Sciatic nerve (tissue), 2 donors: ENCODE measurements at regions not wholly inside any gene's neighbourhood (a gene's known extent, or its start where the extent isn't known, plus 50 kb on each side); places are given as distances from the start of the nearest gene placed in this dataset.

Experiments used
- ATAC-seq: fragments of 200-7000 bp; cut with Tn5 transposase; one replicate; pipeline ENCODE4 v1.9.1; 2020; ENCODE audit warnings: mild to moderate bottlenecking, moderate library complexity
- DNase-seq: peaks from one replicate; pipeline ENCODE4 v3.0.0-alpha.2; 2020; ENCODE audit warnings: low spot score
- intact Hi-C: fragments of 100-400 bp; cut with DNase I; formaldehyde crosslinking; loops from one replicate; pipeline ENCODE4 v1.14.2; 2022
- donor health status: DM: no; HTN: no; CAD: no.
- donor health status: DM: no; HTN: no; CAD: no.

DNA sequence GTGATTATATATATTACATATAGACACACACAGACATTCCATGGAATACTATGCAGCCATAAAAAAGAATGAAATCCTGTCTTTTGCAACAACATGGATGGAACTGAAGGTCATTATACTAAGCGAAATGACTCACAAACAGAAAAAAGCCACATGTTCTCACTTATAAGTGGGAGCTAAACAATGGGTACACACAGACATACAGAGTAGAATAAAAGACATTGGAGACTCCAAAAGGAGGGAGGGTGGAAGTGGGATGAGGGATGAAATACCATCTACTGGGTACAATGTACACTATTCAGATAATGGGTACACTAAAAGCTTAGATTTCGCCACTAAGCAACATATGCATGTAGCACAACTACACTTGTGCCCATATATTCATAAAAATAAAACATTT, 170.0 kb upstream of the RGMB start:
- DNase-seq (no peak), ATAC-seq (no peak)
- intact Hi-C loops = no loop called here

- ATAC-seq (no peak), DNase-seq (no peak)
- intact Hi-C loops = no loop called here
These were observed 169.2 kb upstream of the RGMB start for GRCh38 chr5:98604301-98604700.

DNA sequence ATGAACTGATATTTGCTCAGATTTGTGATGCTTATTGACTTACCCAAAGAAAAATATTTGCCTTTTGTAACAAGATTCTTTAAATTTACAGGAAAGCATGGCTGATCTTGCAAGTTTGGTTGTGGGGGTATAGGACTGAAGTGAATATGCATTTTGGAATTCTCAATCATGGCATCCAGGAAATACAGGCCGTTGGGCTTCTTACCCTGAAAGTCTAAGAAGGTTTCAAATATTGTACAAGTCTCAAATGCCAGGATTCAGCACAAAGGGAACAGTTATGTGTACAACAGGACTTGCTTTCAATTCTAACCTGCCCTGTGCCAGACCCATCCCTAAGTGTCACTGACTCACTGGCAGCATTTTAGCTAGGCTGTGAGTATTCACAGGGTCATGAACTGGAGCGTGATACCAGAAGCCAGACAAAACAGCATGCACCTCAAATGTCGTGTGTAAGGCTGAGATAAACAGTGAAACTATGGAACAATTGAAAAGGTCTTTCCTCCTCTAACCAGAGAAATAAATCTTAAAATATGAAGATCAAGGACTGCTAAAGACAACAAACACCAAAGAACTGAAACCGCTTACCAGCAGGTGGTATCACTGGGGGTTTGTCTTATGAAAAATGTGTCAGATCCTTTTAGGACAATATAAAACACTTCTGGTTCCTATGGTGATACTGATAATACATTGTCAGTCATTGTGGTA, 168.6 kb upstream of the RGMB start:
- no peak for ATAC-seq

DNA sequence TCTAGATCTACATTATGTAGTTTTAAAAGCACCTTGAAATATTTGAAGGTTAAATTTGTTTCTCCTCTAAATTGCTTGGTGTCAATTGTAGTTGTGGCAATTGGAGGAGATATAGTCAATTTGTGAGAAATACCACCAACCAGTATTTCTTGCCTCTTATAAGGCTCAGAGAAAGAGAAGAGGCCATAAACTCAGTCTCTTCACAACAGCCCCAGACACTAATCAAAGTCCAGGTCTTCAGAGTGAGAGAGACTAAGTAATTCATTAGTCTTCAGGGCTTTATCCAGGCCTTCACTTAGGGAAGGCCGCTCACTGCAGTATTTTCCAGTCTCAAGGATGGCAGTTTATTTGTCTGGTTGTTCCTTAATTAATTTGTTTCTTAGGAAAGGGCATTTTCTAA, 168.0 kb upstream of the RGMB start:
- DNase-seq = no peak
- intact Hi-C loops = no loop called here
- ATAC-seq = no peak

More for the DNA sequence above, 168.6 kb upstream of the RGMB start:
- intact Hi-C loops = no loop called here
- no peak for DNase-seq

DNA sequence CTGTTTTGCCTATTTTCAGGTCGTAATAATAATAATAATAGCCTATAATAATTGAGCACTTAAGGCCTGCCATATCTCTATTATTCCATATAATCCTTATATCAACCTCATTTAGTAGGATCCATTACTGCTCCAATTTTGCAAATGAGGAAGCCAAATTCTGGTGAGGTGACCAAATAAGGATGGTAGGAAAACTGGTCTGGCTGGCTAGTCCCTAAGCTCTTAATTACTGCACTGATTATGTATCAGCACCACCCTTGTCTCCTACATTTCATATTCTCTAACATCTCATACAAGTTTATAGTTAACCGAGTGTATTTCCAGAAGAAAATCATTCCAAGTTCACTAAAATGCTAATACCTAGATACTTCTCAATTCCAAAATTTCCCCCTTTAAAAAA, 166.5 kb upstream of the RGMB start:
- intact Hi-C loops = no loop called here
- ATAC-seq = no peak
- no peak for DNase-seq

DNA sequence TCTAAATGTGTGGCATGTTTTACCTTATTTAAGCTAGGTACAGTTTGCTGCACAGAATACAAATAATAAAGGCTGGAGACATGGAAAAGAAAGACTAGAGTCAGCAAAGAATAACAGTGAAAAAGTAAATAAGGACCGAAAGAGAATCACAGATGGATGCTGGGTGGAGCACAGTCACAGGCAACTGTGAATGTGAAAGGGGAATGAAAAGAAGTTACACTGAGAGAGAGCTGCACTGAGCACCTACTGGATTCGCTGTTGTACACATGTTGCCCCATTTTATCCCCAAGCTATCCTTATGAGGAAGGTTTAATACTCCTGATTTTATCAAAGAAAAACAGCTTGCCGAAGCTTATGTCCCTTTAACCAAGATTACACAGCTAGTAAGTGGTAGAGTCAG, 165.4 kb upstream of the RGMB start:
- intact Hi-C loops = no loop called here
- no peak for ATAC-seq
- no peak for DNase-seq

- ATAC-seq = no peak
- intact Hi-C loops = no loop called here
These were observed 159.1 kb upstream of the RGMB start for GRCh38 chr5:98614341-98614740.

DNA sequence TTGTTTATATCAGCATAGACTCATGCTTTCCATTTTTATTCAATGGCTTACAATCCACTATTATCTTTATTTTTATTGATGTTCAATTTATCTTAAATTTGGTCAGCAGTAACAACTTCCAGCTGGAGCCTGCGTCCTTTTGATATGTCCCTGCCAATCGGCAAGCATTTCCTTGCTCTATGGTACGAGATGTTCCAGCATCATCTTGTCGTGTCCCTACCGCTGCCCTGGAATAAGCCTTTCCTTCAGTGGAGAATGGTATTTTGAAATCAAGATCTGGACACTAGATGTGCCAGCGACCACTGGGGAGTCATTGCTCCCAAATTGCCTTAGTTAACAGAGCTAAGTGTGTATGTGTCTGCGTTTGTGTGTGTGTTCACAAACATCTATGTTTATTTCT, 151.6 kb upstream of the RGMB start:
- ATAC-seq (no peak), DNase-seq (no peak)
- intact Hi-C loops = no loop called here

More at GRCh38 chr5:98614341-98614740, 159.1 kb upstream of the RGMB start:
- DNase-seq = no peak

GRCh38 chr5:98624145-98624880, 149.2 kb upstream of the RGMB start:
- intact Hi-C loops = no loop called here
- ATAC-seq (no peak), DNase-seq (no peak)

DNA sequence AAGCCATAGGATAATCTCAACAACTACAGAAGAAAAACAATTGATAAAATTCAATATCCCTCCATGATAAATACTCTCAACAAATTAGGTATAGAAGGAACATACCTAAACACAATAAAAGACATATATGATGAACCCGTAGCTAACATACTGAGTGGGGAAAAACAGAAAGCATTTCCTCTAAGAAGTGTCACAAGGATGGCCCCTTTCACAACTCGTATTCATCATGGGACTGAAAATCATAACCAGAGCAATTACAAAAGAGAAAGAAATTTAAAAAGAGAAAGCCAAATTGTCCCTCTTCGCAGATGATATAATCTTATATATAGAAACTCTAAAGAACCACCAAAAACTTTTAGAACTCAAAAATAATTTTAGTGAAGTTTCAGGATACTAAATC, 146.3 kb upstream of the RGMB start:
- ATAC-seq (no peak), DNase-seq (no peak)
- intact Hi-C loops = no loop called here

- intact Hi-C loops = no loop called here
- no peak for ATAC-seq
- DNase-seq = no peak
These were observed 142.8 kb upstream of the RGMB start for GRCh38 chr5:98630621-98631020.

- intact Hi-C loops = no loop called here
- no peak for DNase-seq
- ATAC-seq = no peak
These were observed 142.0 kb upstream of the RGMB start for GRCh38 chr5:98631311-98632054.

GRCh38 chr5:98635656-98636055, 137.8 kb upstream of the RGMB start:
- no peak for DNase-seq
- intact Hi-C loops = no loop called here
- peak; percentile 70 for ATAC-seq

DNA sequence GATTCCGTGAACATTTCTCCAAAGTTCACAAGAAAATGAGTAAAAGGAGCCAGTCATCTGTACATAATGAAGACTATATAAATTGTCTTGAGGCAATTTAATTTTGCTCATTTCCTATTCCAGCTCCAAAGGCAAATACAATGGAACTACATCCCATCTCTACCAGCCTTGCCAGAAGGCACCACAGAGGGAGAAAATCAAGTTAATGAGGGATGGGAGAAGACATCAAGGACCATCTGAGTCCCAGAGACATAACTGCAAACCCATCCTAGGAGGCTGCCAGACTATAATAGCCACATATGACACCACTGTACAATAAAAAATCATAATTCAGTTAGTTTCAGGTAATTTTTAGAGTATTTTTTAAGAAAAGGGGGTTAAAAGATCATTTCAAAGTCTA, 136.3 kb upstream of the RGMB start:
- no peak for ATAC-seq
- no peak for DNase-seq
- intact Hi-C loops = no loop called here

- ATAC-seq (no peak), DNase-seq (no peak)
- intact Hi-C loops = no loop called here
These were observed 135.9 kb upstream of the RGMB start for GRCh38 chr5:98637557-98637956.

DNA sequence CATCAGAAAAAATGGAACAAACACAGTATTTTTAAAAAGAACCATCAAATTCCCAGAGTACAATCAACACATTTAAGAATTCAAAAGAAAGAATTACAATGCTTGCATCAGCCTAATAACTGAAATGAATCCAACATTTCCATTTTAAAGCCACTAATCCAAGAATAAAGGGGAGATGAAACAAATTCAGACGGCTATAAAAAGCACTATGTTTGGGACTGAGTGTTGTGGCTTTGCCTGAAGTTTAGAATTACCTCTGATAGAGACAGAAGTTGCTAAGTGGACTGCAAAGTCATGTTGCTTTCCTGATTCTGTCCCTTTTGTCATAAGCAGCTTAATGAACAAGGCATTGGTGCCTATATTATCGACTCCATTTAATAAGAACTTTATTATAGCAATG, 135.4 kb upstream of the RGMB start:
- intact Hi-C loops = no loop called here
- DNase-seq (no peak), ATAC-seq (no peak)

GRCh38 chr5:98638701-98639100, 134.8 kb upstream of the RGMB start:
- intact Hi-C loops = no loop called here
- no peak for ATAC-seq

DNA sequence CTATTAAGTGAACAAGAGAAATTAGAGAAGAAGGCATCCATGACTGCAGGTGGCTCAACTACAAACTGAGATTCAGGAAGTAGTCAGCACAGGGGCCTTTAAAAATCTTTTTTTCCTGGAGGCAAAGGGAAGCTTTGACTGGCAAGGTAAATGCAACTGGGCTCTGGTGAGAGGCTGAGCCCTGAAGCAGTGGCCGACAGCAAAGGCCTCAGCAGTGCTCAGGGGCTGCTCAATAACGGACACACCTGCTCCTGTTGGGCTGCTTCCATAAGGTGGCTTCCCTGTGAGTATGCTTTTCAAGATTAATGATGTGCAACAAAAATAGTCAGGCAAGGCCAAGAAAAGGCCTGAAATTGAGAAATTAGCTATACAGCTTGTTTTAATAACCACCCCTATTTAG, 134.2 kb upstream of the RGMB start:
- ATAC-seq = no peak
- intact Hi-C loops = no loop called here

More at GRCh38 chr5:98638701-98639100, 134.8 kb upstream of the RGMB start:
- no peak for DNase-seq

GRCh38 chr5:98641671-98642070, 131.8 kb upstream of the RGMB start:
- intact Hi-C loops = no loop called here
- DNase-seq (no peak), ATAC-seq (no peak)

More for the DNA sequence above, 134.2 kb upstream of the RGMB start:
- DNase-seq = no peak

GRCh38 chr5:98643569-98643968, 129.9 kb upstream of the RGMB start:
- intact Hi-C loops = no loop called here
- ATAC-seq (no peak), DNase-seq (no peak)
